Thymus (tissue), 11 donors: ENCODE measurements at regions not wholly inside any gene's neighbourhood (a gene's known extent, or its start where the extent isn't known, plus 50 kb on each side); places are given as distances from the start of the nearest gene placed in this dataset.

Source experiments
- DNase-seq, 9 donors: peaks; one replicate each; pipeline ENCODE4 v3.0.0-alpha.2; 2013; ENCODE audit warnings: low spot score in 9 of 9, low read depth in 6 of 9, missing footprints in 1 of 9
- H3K27ac ChIP-seq, 2 donors: one replicate each; pipeline ENCODE4 v1.5.1; 2013; ENCODE audit warnings: control low read depth in 1 of 2, low read depth in 1 of 2, low read length in 1 of 2, mild to moderate bottlenecking in 1 of 2, moderate library complexity in 1 of 2
- H3K27me3 ChIP-seq, 2 donors: one replicate each; pipeline ENCODE4 v1.5.1; 2013; ENCODE audit warnings: low read length in 1 of 2; ENCODE audit not compliant: control insufficient read depth in 2 of 2, insufficient read depth in 1 of 2
- H3K36me3 ChIP-seq, 2 donors: one replicate each; pipeline ENCODE4 v1.5.1; 2013; ENCODE audit warnings: low read length in 1 of 2, mild to moderate bottlenecking in 1 of 2, moderate library complexity in 1 of 2; ENCODE audit not compliant: control insufficient read depth in 2 of 2, insufficient read depth in 2 of 2
- H3K4me1 ChIP-seq, 2 donors: one replicate each; pipeline ENCODE4 v1.5.1; 2013; ENCODE audit warnings: low read length in 2 of 2; ENCODE audit not compliant: control insufficient read depth in 2 of 2, insufficient read depth in 2 of 2
- H3K4me3 ChIP-seq, 2 donors: one replicate each; pipeline ENCODE4 v1.5.1; 2013; ENCODE audit warnings: low read length in 2 of 2, control low read depth in 1 of 2, mild to moderate bottlenecking in 1 of 2
- H3K9me3 ChIP-seq, 2 donors: one replicate each; pipeline ENCODE4 v1.5.1; 2013; ENCODE audit warnings: low read length in 1 of 2, mild to moderate bottlenecking in 1 of 2; ENCODE audit not compliant: control insufficient read depth in 2 of 2, insufficient read depth in 1 of 2
- WGBS: extraction: QIAGEN DNeasy Blood & Tissue Kit; methylation state at CpG from one replicate; pipeline ENCODE4 v1.1.7; 2013; 5-methylcytosine and 5-hydroxymethylcytosine counted together
- donor health status: healthy.

GRCh38 chr4:25523405-25523804, 132.2 kb upstream of the SLC34A2 start:
- H3K9me3 ChIP-seq, result no peaks in the 10 kb centered on the region
- H3K27me3 ChIP-seq, result no peaks in the 10 kb centered on the region
- no peak overlapping the region for H3K4me3 ChIP-seq
- 83% methylated on average over 4 of the region's 4 CpGs for WGBS
- H3K27ac ChIP-seq, result no peak overlapping the region
- H3K4me1 ChIP-seq, result no peaks in the 10 kb centered on the region
- H3K36me3 ChIP-seq, result no peaks in the 10 kb centered on the region
- no peak for DNase-seq

- DNase-seq, result no peak
- WGBS, result 93% methylated on average over 2 of the region's 2 CpGs
- H3K4me1 ChIP-seq, result no peaks in the 10 kb centered on the region
- H3K27me3 ChIP-seq, result no peaks in the 10 kb centered on the region
- no peaks in the 10 kb centered on the region for H3K36me3 ChIP-seq
- H3K9me3 ChIP-seq, result no peaks in the 10 kb centered on the region
- no peak overlapping the region for H3K27ac ChIP-seq
- H3K4me3 ChIP-seq, result no peak overlapping the region
Observed at GRCh38 chr4:25524663-25525062, 131.0 kb upstream of the SLC34A2 start.

GRCh38 chr4:25525896-25526295, 129.8 kb upstream of the SLC34A2 start:
- H3K9me3 ChIP-seq, result no peaks in the 10 kb centered on the region
- DNase-seq, result no peak
- no peak overlapping the region for H3K4me3 ChIP-seq
- H3K4me1 ChIP-seq, result no peaks in the 10 kb centered on the region
- WGBS, result 94% methylated on average over 6 of the region's 6 CpGs
- H3K36me3 ChIP-seq, result no peaks in the 10 kb centered on the region
- no peaks in the 10 kb centered on the region for H3K27me3 ChIP-seq
- no peak overlapping the region for H3K27ac ChIP-seq

- Histone ChIP-seq H3K4me3 (no peak overlapping the region), H3K4me1 (no peaks in the 10 kb centered on the region), H3K36me3 (no peaks in the 10 kb centered on the region), H3K9me3 (no peaks in the 10 kb centered on the region), H3K27ac (no peak overlapping the region), H3K27me3 (no peaks in the 10 kb centered on the region)
- no peak for DNase-seq
- 99% methylated on average over 1 of the region's 1 CpG for WGBS
Observed at GRCh38 chr4:25527034-25527433, 128.6 kb upstream of the SLC34A2 start.

- Histone ChIP-seq H3K9me3 (no peaks in the 10 kb centered on the region), H3K27ac (no peak overlapping the region), H3K4me1 (no peaks in the 10 kb centered on the region), H3K36me3 (no peaks in the 10 kb centered on the region), H3K4me3 (no peak overlapping the region), H3K27me3 (no peaks in the 10 kb centered on the region)
- WGBS, result 97% methylated on average over 14 of the region's 14 CpGs
- DNase-seq, result no peak
Observed at GRCh38 chr4:25528391-25528790, 127.3 kb upstream of the SLC34A2 start.

GRCh38 chr4:25531272-25531671, 124.4 kb upstream of the SLC34A2 start:
- H3K4me3 ChIP-seq, result no peak overlapping the region
- no peak for DNase-seq
- H3K36me3 ChIP-seq, result no peaks in the 10 kb centered on the region
- no peaks in the 10 kb centered on the region for H3K27me3 ChIP-seq
- no peak overlapping the region for H3K27ac ChIP-seq
- no peaks in the 10 kb centered on the region for H3K4me1 ChIP-seq
- H3K9me3 ChIP-seq, result no peaks in the 10 kb centered on the region

- Histone ChIP-seq H3K9me3 (no peaks in the 10 kb centered on the region), H3K36me3 (no peaks in the 10 kb centered on the region), H3K4me3 (no peak overlapping the region), H3K27me3 (no peaks in the 10 kb centered on the region), H3K27ac (no peak overlapping the region), H3K4me1 (no peaks in the 10 kb centered on the region)
- DNase-seq, result no peak
- WGBS, result 97% methylated on average over 4 of the region's 4 CpGs
Observed at GRCh38 chr4:25532591-25532990, 123.1 kb upstream of the SLC34A2 start.

GRCh38 chr4:25533256-25533655, 122.4 kb upstream of the SLC34A2 start:
- Histone ChIP-seq H3K27ac (no peak overlapping the region), H3K27me3 (no peaks in the 10 kb centered on the region), H3K4me1 (no peaks in the 10 kb centered on the region), H3K4me3 (no peak overlapping the region), H3K36me3 (no peaks in the 10 kb centered on the region), H3K9me3 (no peaks in the 10 kb centered on the region)
- WGBS, result 95% methylated on average over 3 of the region's 3 CpGs
- DNase-seq, result no peak

- Histone ChIP-seq H3K4me3 (no peak overlapping the region), H3K36me3 (no peaks in the 10 kb centered on the region), H3K9me3 (no peaks in the 10 kb centered on the region), H3K27ac (no peak overlapping the region), H3K27me3 (no peaks in the 10 kb centered on the region), H3K4me1 (no peaks in the 10 kb centered on the region)
- no peak for DNase-seq
- WGBS, result 84% methylated on average over 2 of the region's 2 CpGs
Observed at GRCh38 chr4:25535278-25535677, 120.4 kb upstream of the SLC34A2 start.
